Transverse colon (tissue), 4 donors: ENCODE measurements at regions not wholly inside any gene's neighbourhood (a gene's known extent, or its start where the extent isn't known, plus 50 kb on each side); places are given as distances from the start of the nearest gene placed in this dataset.

Experiments used
- DNase-seq: peaks from one replicate; pipeline ENCODE4 v3.0.0-alpha.2; 2019
- H3K27ac ChIP-seq, 4 donors: fragments of 200-600 bp; sonication (generic); 2 replicates each; pipeline ENCODE4 v1.5.1; 2016 to 2018; ENCODE audit warnings: inconsistent platforms in 4 of 4
- H3K27me3 ChIP-seq: fragments of 200-600 bp; sonication (generic); 2 replicates; pipeline ENCODE4 v1.5.1; 2017; ENCODE audit warnings: inconsistent platforms
- H3K36me3 ChIP-seq, 4 donors: fragments of 200-600 bp; sonication (generic); 2 replicates each; pipeline ENCODE4 v1.5.1; 2017 to 2019; ENCODE audit warnings: inconsistent platforms in 4 of 4
- H3K4me1 ChIP-seq, 4 donors: fragments of 200-600 bp; sonication (generic); 2 replicates each; pipeline ENCODE4 v1.5.1; 2017 to 2020; ENCODE audit warnings: inconsistent platforms in 4 of 4
- H3K4me3 ChIP-seq, 4 donors: fragments of 200-600 bp; sonication (generic); 1 replicate in 1 of 4; 2 replicates in 3 of 4; pipeline versions ENCODE4 v1.5.1 to v1.6.1; 2017 to 2019; ENCODE audit warnings: inconsistent platforms in 4 of 4
- H3K9me3 ChIP-seq, 2 donors: fragments of 200-600 bp; sonication (generic); 2 replicates each; pipeline ENCODE4 v1.5.1; 2017 to 2019; ENCODE audit warnings: inconsistent platforms in 2 of 2
- EP300 ChIP-seq: sonication (generic); formaldehyde crosslinking; IDR thresholded peaks from one replicate; pipeline ENCODE4 v1.6.1; 2017; ENCODE audit warnings: antibody characterized with exemption, low read depth
- POLR2A ChIP-seq: fragments of 450-650 bp; IDR thresholded peaks from one replicate; pipeline ENCODE4 v1.6.1; 2016; ENCODE audit warnings: antibody characterized with exemption, mild to moderate bottlenecking, moderate library complexity
- POLR2AphosphoS5 ChIP-seq, 3 donors: sonication (generic); formaldehyde crosslinking; IDR thresholded peaks; one replicate each; pipeline ENCODE4 v1.6.1; 2016; ENCODE audit warnings: antibody characterized with exemption in 3 of 3
- WGBS, 2 donors: methylation state at CpG; one replicate each; pipeline ENCODE4 v1.1.5; 2018; ENCODE audit warnings: low coverage in 1 of 2; 5-methylcytosine and 5-hydroxymethylcytosine counted together
- in situ Hi-C, 4 donors: fragments of 200-750 bp; cut with MboI; loops; one replicate each; pipeline versions ENCODE4 v1.15.0 to v1.15.1; 2017; ENCODE audit warnings: low sequenced_read_pairs in 3 of 4, low pct_ligation_motif_present in 1 of 4, low pct_unique_long_range_greater_than_20kb in 1 of 4
- intact Hi-C: fragments of 100-400 bp; cut with DNase I; formaldehyde crosslinking; loops from one replicate; pipeline ENCODE4 v1.15.1; 2023; ENCODE audit warnings: low total_unique reads
- TF ChIP-seq, protein P1 (sequence below), 5 experiments: fragments of 200-600 bp in 3 of 5; fragments of 450-650 bp in 2 of 5; sonication (generic) in 3 of 5; IDR thresholded peaks; 1 replicate in 2 of 5; 2 replicates in 3 of 5; pipeline ENCODE4 v1.5.1; 2016 to 2017; ENCODE audit warnings: antibody characterized with exemption in 5 of 5, inconsistent platforms in 3 of 5, mild to moderate bottlenecking in 2 of 5, moderate library complexity in 1 of 5

- 58 to 71% methylated on average over 3 to 4 of the region's 4 CpGs for WGBS, 2 donors
- Histone ChIP-seq H3K36me3 (no peaks in the 10 kb centered on the region), H3K27ac (no peak overlapping the region), H3K4me3 (no peak overlapping the region), H3K9me3 (no peaks in the 10 kb centered on the region), H3K27me3 (no peaks in the 10 kb centered on the region), H3K4me1 (peaks cover 0 to 7% (median 2%) of the 10 kb centered on the region in 4 donors)
- intact Hi-C loops: no loop called here
- no peak for TF ChIP-seq EP300
- no peak for TF ChIP-seq POLR2AphosphoS5 (IDR thresholded peaks at IDR 0.05)
- no peak for TF ChIP-seq POLR2A
- TF ChIP-seq, protein P1, sequence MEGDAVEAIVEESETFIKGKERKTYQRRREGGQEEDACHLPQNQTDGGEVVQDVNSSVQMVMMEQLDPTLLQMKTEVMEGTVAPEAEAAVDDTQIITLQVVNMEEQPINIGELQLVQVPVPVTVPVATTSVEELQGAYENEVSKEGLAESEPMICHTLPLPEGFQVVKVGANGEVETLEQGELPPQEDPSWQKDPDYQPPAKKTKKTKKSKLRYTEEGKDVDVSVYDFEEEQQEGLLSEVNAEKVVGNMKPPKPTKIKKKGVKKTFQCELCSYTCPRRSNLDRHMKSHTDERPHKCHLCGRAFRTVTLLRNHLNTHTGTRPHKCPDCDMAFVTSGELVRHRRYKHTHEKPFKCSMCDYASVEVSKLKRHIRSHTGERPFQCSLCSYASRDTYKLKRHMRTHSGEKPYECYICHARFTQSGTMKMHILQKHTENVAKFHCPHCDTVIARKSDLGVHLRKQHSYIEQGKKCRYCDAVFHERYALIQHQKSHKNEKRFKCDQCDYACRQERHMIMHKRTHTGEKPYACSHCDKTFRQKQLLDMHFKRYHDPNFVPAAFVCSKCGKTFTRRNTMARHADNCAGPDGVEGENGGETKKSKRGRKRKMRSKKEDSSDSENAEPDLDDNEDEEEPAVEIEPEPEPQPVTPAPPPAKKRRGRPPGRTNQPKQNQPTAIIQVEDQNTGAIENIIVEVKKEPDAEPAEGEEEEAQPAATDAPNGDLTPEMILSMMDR (IDR thresholded peaks at IDR 0.05): no peak
- DNase-seq: no peak
- in situ Hi-C loops: loop anchor here in 1 of 4 donors (25.0 kb wide), 1 partner anchor 362 kb away; no protein-coding TSS in a partner anchor
These were observed 89.5 kb upstream of the PIK3CG start for GRCh38 chr7:106775552-106775936.

DNA sequence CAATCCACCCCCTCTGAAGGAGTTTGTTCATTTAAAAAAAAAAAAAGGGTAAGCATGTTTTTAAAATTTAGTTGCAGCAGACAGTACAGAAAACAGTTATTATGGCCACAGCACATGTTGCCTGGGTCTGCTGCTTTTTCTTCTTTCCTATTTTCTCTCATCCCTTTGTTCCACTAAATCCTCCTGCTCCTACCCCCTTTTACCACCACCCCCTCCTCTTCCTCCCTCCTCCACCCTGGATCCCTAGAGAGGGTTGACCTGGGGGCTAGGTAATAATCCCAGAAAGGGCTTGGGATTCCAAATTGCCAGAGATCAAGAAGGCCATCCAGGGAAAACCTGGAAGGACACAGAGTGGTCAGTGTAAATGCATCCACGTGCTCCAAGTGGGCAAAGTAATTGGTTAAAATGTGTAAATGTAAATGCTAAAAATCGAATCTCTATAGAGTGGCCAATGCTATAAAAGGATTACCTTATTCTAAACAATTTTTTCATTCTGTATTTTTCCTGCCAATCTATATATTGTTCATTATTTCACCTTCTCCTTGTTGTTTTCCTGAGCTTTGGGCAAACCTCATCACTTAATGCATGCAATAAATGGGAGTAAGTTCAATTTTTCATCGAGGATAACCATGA is 89.0 kb upstream of the PIK3CG start:
- intact Hi-C loops (no loop called here), in situ Hi-C loops (loop anchor here in 1 of 4 donors (25.0 kb wide), 1 partner anchor 361 kb away; no protein-coding TSS in a partner anchor)
- no peaks in the 10 kb centered on the region for H3K27me3 ChIP-seq
- peak overlapping the region in 1 of 4 donors; percentile 27 for H3K27ac ChIP-seq
- H3K36me3 ChIP-seq: no peaks in the 10 kb centered on the region
- DNase-seq: no peak
- no peak overlapping the region for H3K4me3 ChIP-seq
- TF ChIP-seq, protein P1 (IDR thresholded peaks at IDR 0.05): no peak
- no peak for TF ChIP-seq POLR2A
- TF ChIP-seq POLR2AphosphoS5 (IDR thresholded peaks at IDR 0.05): no peak
- TF ChIP-seq EP300: no peak
- no peaks in the 10 kb centered on the region for H3K9me3 ChIP-seq
- peaks cover 0 to 7% (median 2%) of the 10 kb centered on the region in 4 donors for H3K4me1 ChIP-seq
- WGBS, 2 donors: 80 to 86% methylated on average over 3 of the region's 3 CpGs

GRCh38 chr7:106776618-106777347 is 88.3 kb upstream of the PIK3CG start:
- TF ChIP-seq POLR2A: no peak
- TF ChIP-seq EP300: no peak
- no peaks in the 10 kb centered on the region for H3K36me3 ChIP-seq
- in situ Hi-C loops (loop anchor here in 1 of 4 donors (25.0 kb wide), 1 partner anchor 361 kb away; no protein-coding TSS in a partner anchor), intact Hi-C loops (no loop called here)
- H3K27ac ChIP-seq: no peak overlapping the region
- 97 to 100% methylated on average over 4 of the region's 4 CpGs for WGBS, 2 donors
- H3K4me1 ChIP-seq: peaks cover 0 to 7% (median 2%) of the 10 kb centered on the region in 4 donors
- H3K27me3 ChIP-seq: no peaks in the 10 kb centered on the region
- H3K4me3 ChIP-seq: no peak overlapping the region
- no peak for DNase-seq
- H3K9me3 ChIP-seq: no peaks in the 10 kb centered on the region

DNA sequence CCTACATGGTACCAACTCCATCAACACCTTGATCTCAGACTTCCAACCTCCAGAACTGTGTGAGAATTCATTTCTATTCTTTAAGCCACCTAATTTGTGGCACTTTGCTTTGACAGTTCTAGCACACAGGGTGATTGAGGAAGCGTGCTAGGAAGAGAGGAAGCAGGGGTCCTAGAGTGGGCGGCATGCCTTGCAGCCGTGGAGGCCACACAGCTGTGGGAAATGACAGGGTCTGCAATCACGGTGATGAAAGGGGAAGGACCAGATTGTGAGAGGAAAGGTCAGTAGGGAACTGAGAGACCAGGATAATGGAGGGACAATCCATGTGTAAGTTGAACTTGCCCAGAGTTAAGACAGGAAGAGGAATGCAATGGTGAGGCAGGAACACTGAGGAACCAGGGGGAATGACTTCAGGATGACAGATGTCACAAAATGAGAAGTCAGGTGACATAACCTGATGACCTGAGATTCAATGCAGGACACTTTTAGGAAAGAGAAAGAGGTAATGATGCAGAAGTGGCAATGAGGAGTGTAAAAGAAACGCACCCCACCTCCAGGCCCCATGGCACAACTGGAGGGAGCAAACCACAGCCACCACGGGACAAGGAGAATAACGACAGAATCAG is 87.3 kb upstream of the PIK3CG start:
- H3K9me3 ChIP-seq: no peaks in the 10 kb centered on the region
- H3K27me3 ChIP-seq: no peaks in the 10 kb centered on the region
- TF ChIP-seq POLR2A: no peak
- TF ChIP-seq, protein P1 (IDR thresholded peaks at IDR 0.05): no peak
- TF ChIP-seq POLR2AphosphoS5 (IDR thresholded peaks at IDR 0.05): no peak
- no peak for TF ChIP-seq EP300
- peaks cover 0 to 7% (median 2%) of the 10 kb centered on the region in 4 donors for H3K4me1 ChIP-seq
- DNase-seq: no peak
- no peak overlapping the region for H3K4me3 ChIP-seq
- in situ Hi-C loops (loop anchor here in 1 of 4 donors (25.0 kb wide), 1 partner anchor 360 kb away; no protein-coding TSS in a partner anchor), intact Hi-C loops (no loop called here)
- WGBS, 2 donors: 48 to 87% methylated on average over 4 to 7 of the region's 7 CpGs
- no peaks in the 10 kb centered on the region for H3K36me3 ChIP-seq
- no peak overlapping the region for H3K27ac ChIP-seq
